Progenitor cell of endocrine pancreas (in vitro differentiated cells): ENCODE measurements at regions not wholly inside any gene's neighbourhood (a gene's known extent, or its start where the extent isn't known, plus 50 kb on each side); places are given as distances from the start of the nearest gene placed in this dataset.

ENCODE experiments used
- DNase-seq: peaks from one replicate; pipeline ENCODE4 v3.0.0; 2021; ENCODE audit warnings: low spot score; ENCODE audit not compliant: unreplicated experiment
- H3K27ac Mint-ChIP-seq: 2 replicates; pipeline ENCODE4 v1.8.0; 2021; ENCODE audit warnings: mild to moderate bottlenecking, moderate library complexity, mixed read lengths
- H3K27me3 Mint-ChIP-seq: 2 replicates; pipeline ENCODE4 v1.8.0; 2021; ENCODE audit warnings: mixed read lengths
- H3K36me3 Mint-ChIP-seq: 2 replicates; pipeline ENCODE4 v1.8.0; 2022; ENCODE audit warnings: mixed read lengths; ENCODE audit not compliant: insufficient read depth
- H3K4me1 Mint-ChIP-seq: 2 replicates; pipeline ENCODE4 v1.8.0; 2021; ENCODE audit warnings: low read depth, mixed read lengths
- H3K4me3 Mint-ChIP-seq: 2 replicates; pipeline ENCODE4 v1.8.0; 2021; ENCODE audit warnings: low read depth, mild to moderate bottlenecking, moderate library complexity, mixed read lengths
- H3K9me3 Mint-ChIP-seq: 2 replicates; pipeline ENCODE4 v1.8.0; 2021; ENCODE audit warnings: low read depth, mixed read lengths
- CTCF ChIP-seq: fragments of 200-600 bp; sonication (generic); IDR thresholded peaks from one replicate; pipeline ENCODE4 v1.5.0; 2021; ENCODE audit warnings: antibody characterized with exemption, mild to moderate bottlenecking; ENCODE audit not compliant: unreplicated experiment

GRCh38 chr2:104788742-104789455, 65.0 kb upstream of the POU3F3 start:
- DNase-seq = no peak
- Mint-ChIP-seq H3K27ac (no peak overlapping the region), H3K9me3 (no peaks in the 10 kb centered on the region), H3K4me3 (no peak overlapping the region), H3K36me3 (no peaks in the 10 kb centered on the region), H3K27me3 (peaks cover 35% of the 10 kb centered on the region), H3K4me1 (peaks cover under 1% of the 10 kb centered on the region)
- no peak for TF ChIP-seq CTCF

GRCh38 chr2:104790100-104790811, 63.7 kb upstream of the POU3F3 start:
- Mint-ChIP-seq H3K27ac (no peak overlapping the region), H3K9me3 (no peaks in the 10 kb centered on the region), H3K4me1 (no peaks in the 10 kb centered on the region), H3K4me3 (no peak overlapping the region), H3K27me3 (peaks cover 42% of the 10 kb centered on the region), H3K36me3 (no peaks in the 10 kb centered on the region)
- DNase-seq = no peak
- no peak for TF ChIP-seq CTCF

GRCh38 chr2:104790901-104791495, 62.9 kb upstream of the POU3F3 start:
- H3K36me3 Mint-ChIP-seq = no peaks in the 10 kb centered on the region
- peaks cover 47% of the 10 kb centered on the region for H3K27me3 Mint-ChIP-seq
- no peak overlapping the region for H3K27ac Mint-ChIP-seq
- no peaks in the 10 kb centered on the region for H3K4me1 Mint-ChIP-seq
- TF ChIP-seq CTCF = no peak
- no peak overlapping the region for H3K4me3 Mint-ChIP-seq
- no peak for DNase-seq
- no peaks in the 10 kb centered on the region for H3K9me3 Mint-ChIP-seq

GRCh38 chr2:104793966-104794365, 59.9 kb upstream of the POU3F3 start:
- Mint-ChIP-seq H3K27ac (no peak overlapping the region), H3K36me3 (no peaks in the 10 kb centered on the region), H3K9me3 (no peaks in the 10 kb centered on the region), H3K27me3 (peaks cover 31% of the 10 kb centered on the region), H3K4me1 (peaks cover 2% of the 10 kb centered on the region), H3K4me3 (no peak overlapping the region)
- DNase-seq = no peak
- no peak for TF ChIP-seq CTCF

- Mint-ChIP-seq H3K27me3 (peaks cover 27% of the 10 kb centered on the region), H3K9me3 (no peaks in the 10 kb centered on the region), H3K27ac (no peak overlapping the region), H3K36me3 (no peaks in the 10 kb centered on the region), H3K4me1 (peaks cover 2% of the 10 kb centered on the region), H3K4me3 (no peak overlapping the region)
- no peak for DNase-seq
- no peak for TF ChIP-seq CTCF
These were observed 59.5 kb upstream of the POU3F3 start for GRCh38 chr2:104794441-104794840.
